GM23338 (cell line): ENCODE measurements at regions not wholly inside any gene's neighbourhood (a gene's known extent, or its start where the extent isn't known, plus 50 kb on each side); places are given as distances from the start of the nearest gene placed in this dataset.

Source experiments
- ATAC-seq: fragments of 200-7000 bp; cut with Tn5 transposase; 3 replicates; pipeline ENCODE4 v1.9.1; 2020
- DNase-seq: peaks from one replicate; pipeline ENCODE4 v3.0.0-alpha.2; 2015; ENCODE audit warnings: low spot score
- H2AFZ ChIP-seq: fragments of 200-600 bp; sonication (generic); 2 replicates; pipeline ENCODE4 v1.8.0; 2016; ENCODE audit warnings: antibody characterized with exemption, mild to moderate bottlenecking, moderate library complexity
- H3F3A ChIP-seq: fragments of 200-600 bp; sonication (generic); replicated peaks from 2 replicates; pipeline ENCODE4 v1.8.0; 2017; ENCODE audit warnings: antibody characterized with exemption, mixed run types, low read depth
- H3K27ac ChIP-seq: fragments of 200-600 bp; sonication (generic); 2 replicates; pipeline ENCODE4 v1.6.1; 2016; ENCODE audit warnings: low read depth
- H3K27me3 ChIP-seq: fragments of 200-600 bp; sonication (generic); 2 replicates; pipeline ENCODE4 v1.8.0; 2016; ENCODE audit warnings: mild to moderate bottlenecking, mixed run types, moderate library complexity; ENCODE audit not compliant: insufficient read depth
- H3K36me3 ChIP-seq: fragments of 200-600 bp; sonication (generic); 2 replicates; pipeline ENCODE4 v1.8.0; 2016; ENCODE audit warnings: mild to moderate bottlenecking; ENCODE audit not compliant: insufficient read depth
- H3K4me1 ChIP-seq: fragments of 200-600 bp; sonication (generic); 2 replicates; pipeline ENCODE4 v1.8.0; 2016; ENCODE audit warnings: mild to moderate bottlenecking, moderate library complexity; ENCODE audit not compliant: insufficient read depth
- H3K4me2 ChIP-seq: fragments of 200-600 bp; sonication (generic); 2 replicates; pipeline ENCODE4 v1.7.1; 2017; ENCODE audit warnings: mixed run types
- H3K4me3 ChIP-seq: fragments of 200-600 bp; sonication (generic); 2 replicates; pipeline ENCODE4 v1.6.1; 2016; ENCODE audit warnings: mixed run types
- H3K79me2 ChIP-seq: fragments of 200-600 bp; sonication (generic); replicated peaks from 2 replicates; pipeline ENCODE4 v1.8.0; 2017; ENCODE audit warnings: mild to moderate bottlenecking; ENCODE audit not compliant: insufficient read depth
- H3K9me2 ChIP-seq: fragments of 200-600 bp; sonication (generic); 2 replicates; pipeline ENCODE4 v1.8.0; 2017; ENCODE audit not compliant: insufficient read depth
- H4K20me1 ChIP-seq: fragments of 200-600 bp; sonication (generic); replicated peaks from 2 replicates; pipeline ENCODE4 v1.8.0; 2017; ENCODE audit warnings: mild to moderate bottlenecking; ENCODE audit not compliant: insufficient read depth
- H3K27ac Mint-ChIP-seq: 2 replicates; pipeline ENCODE4 v1.8.0; 2020; ENCODE audit warnings: inconsistent platforms, mild to moderate bottlenecking, moderate library complexity, mixed read lengths
- H3K27me3 Mint-ChIP-seq: 3 replicates; pipeline ENCODE4 v1.8.0; 2022; ENCODE audit warnings: low read depth, mild to moderate bottlenecking, moderate library complexity, mixed read lengths, inconsistent platforms; ENCODE audit not compliant: insufficient read depth, poor library complexity
- H3K36me3 Mint-ChIP-seq: 3 replicates; pipeline ENCODE4 v1.8.0; 2021; ENCODE audit warnings: low read depth, mild to moderate bottlenecking, inconsistent platforms, moderate library complexity, mixed read lengths
- H3K4me1 Mint-ChIP-seq: 3 replicates; pipeline ENCODE4 v1.8.0; 2020; ENCODE audit warnings: mild to moderate bottlenecking, inconsistent platforms, mixed read lengths
- H3K4me3 Mint-ChIP-seq: 3 replicates; pipeline ENCODE4 v1.8.0; 2021; ENCODE audit warnings: moderate library complexity, mild to moderate bottlenecking, inconsistent platforms, mixed read lengths
- H3K9me3 Mint-ChIP-seq: 3 replicates; pipeline ENCODE4 v1.8.0; 2020; ENCODE audit warnings: moderate library complexity, mild to moderate bottlenecking, inconsistent platforms, mixed read lengths
- ETS1 ChIP-seq: IDR thresholded peaks from 2 replicates; pipeline ENCODE4 v1.6.1; 2016; ENCODE audit warnings: antibody characterized with exemption
- EZH2 ChIP-seq: fragments of 200-600 bp; sonication (generic); IDR thresholded peaks from one replicate; pipeline ENCODE4 v1.8.0; 2017; ENCODE audit warnings: antibody characterized with exemption, mild to moderate bottlenecking, low read depth; ENCODE audit not compliant: unreplicated experiment
- EZH2phosphoT487 ChIP-seq: fragments of 200-600 bp; sonication (generic); IDR thresholded peaks from one replicate; pipeline ENCODE4 v1.8.1; 2018; ENCODE audit warnings: antibody characterized with exemption; ENCODE audit not compliant: unreplicated experiment
- JUNB ChIP-seq: IDR thresholded peaks from one replicate; pipeline ENCODE4 v1.6.1; 2016; ENCODE audit warnings: antibody characterized with exemption; ENCODE audit not compliant: unreplicated experiment
- NANOG ChIP-seq: IDR thresholded peaks from 2 replicates; pipeline ENCODE4 v1.6.1; 2016; ENCODE audit warnings: antibody characterized with exemption, borderline replicate concordance
- POLR2AphosphoS5 ChIP-seq: IDR thresholded peaks from 2 replicates; pipeline ENCODE4 v1.6.1; 2016; ENCODE audit warnings: antibody characterized with exemption, low read depth
- STAT1 ChIP-seq: IDR thresholded peaks from one replicate; pipeline ENCODE4 v1.6.1; 2016; ENCODE audit warnings: antibody characterized with exemption; ENCODE audit not compliant: unreplicated experiment
- ZNF331 ChIP-seq: fragments of 250-450 bp; sonication (Bioruptor Pico); IDR thresholded peaks from 2 replicates; pipeline ENCODE4 v1.5.0; 2020; ENCODE audit warnings: low read depth, mild to moderate bottlenecking, moderate library complexity
- TF ChIP-seq, protein P1 (sequence below): fragments of 250-450 bp; sonication (Bioruptor Pico); IDR thresholded peaks from 2 replicates; pipeline ENCODE4 v1.5.0; 2020; ENCODE audit warnings: mild to moderate bottlenecking, moderate library complexity
- TF ChIP-seq, protein P2 (sequence below), 2 experiments: fragments of 200-600 bp in 1 of 2; sonication (generic) in 1 of 2; conservative IDR thresholded peaks; 2 replicates each; pipeline versions ENCODE4 v1.5.1 to v1.6.1; 2016 to 2017; ENCODE audit warnings: antibody characterized with exemption in 2 of 2, low read depth in 2 of 2, mild to moderate bottlenecking in 2 of 2, moderate library complexity in 1 of 2

DNA sequence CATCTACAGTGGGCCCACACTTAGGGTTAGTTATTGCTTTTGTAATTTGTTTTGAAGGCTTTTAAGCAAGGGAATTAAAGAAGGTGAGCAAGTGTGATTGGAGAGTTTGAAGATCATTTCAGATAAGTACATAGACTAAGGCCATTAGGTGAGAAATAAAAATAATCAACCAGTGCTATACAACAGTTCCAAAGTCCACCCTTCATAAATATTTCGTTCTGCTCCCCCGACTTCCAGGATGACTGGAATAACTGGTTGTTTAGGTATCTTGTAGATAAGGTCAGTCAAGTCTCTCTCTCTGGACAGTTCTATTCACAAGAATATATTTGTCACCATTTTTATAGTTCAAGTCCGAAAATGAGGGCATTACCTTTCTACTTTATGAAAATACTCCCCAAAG is 98.0 kb upstream of the MBL2 start (continued):
- TF ChIP-seq, protein P1, sequence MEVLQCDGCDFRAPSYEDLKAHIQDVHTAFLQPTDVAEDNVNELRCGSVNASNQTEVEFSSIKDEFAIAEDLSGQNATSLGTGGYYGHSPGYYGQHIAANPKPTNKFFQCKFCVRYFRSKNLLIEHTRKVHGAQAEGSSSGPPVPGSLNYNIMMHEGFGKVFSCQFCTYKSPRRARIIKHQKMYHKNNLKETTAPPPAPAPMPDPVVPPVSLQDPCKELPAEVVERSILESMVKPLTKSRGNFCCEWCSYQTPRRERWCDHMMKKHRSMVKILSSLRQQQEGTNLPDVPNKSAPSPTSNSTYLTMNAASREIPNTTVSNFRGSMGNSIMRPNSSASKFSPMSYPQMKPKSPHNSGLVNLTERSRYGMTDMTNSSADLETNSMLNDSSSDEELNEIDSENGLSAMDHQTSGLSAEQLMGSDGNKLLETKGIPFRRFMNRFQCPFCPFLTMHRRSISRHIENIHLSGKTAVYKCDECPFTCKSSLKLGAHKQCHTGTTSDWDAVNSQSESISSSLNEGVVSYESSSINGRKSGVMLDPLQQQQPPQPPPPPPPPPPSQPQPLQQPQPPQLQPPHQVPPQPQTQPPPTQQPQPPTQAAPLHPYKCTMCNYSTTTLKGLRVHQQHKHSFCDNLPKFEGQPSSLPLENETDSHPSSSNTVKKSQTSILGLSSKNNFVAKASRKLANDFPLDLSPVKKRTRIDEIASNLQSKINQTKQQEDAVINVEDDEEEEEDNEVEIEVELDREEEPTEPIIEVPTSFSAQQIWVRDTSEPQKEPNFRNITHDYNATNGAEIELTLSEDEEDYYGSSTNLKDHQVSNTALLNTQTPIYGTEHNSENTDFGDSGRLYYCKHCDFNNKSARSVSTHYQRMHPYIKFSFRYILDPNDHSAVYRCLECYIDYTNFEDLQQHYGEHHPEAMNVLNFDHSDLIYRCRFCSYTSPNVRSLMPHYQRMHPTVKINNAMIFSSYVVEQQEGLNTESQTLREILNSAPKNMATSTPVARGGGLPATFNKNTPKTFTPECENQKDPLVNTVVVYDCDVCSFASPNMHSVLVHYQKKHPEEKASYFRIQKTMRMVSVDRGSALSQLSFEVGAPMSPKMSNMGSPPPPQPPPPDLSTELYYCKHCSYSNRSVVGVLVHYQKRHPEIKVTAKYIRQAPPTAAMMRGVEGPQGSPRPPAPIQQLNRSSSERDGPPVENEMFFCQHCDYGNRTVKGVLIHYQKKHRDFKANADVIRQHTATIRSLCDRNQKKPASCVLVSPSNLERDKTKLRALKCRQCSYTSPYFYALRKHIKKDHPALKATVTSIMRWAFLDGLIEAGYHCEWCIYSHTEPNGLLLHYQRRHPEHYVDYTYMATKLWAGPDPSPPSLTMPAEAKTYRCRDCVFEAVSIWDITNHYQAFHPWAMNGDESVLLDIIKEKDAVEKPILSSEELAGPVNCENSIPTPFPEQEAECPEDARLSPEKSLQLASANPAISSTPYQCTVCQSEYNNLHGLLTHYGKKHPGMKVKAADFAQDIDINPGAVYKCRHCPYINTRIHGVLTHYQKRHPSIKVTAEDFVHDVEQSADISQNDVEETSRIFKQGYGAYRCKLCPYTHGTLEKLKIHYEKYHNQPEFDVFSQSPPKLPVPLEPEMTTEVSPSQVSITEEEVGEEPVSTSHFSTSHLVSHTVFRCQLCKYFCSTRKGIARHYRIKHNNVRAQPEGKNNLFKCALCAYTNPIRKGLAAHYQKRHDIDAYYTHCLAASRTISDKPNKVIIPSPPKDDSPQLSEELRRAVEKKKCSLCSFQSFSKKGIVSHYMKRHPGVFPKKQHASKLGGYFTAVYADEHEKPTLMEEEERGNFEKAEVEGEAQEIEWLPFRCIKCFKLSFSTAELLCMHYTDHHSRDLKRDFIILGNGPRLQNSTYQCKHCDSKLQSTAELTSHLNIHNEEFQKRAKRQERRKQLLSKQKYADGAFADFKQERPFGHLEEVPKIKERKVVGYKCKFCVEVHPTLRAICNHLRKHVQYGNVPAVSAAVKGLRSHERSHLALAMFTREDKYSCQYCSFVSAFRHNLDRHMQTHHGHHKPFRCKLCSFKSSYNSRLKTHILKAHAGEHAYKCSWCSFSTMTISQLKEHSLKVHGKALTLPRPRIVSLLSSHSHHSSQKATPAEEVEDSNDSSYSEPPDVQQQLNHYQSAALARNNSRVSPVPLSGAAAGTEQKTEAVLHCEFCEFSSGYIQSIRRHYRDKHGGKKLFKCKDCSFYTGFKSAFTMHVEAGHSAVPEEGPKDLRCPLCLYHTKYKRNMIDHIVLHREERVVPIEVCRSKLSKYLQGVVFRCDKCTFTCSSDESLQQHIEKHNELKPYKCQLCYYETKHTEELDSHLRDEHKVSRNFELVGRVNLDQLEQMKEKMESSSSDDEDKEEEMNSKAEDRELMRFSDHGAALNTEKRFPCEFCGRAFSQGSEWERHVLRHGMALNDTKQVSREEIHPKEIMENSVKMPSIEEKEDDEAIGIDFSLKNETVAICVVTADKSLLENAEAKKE, result no peak
- TF ChIP-seq STAT1, result no peak

DNA sequence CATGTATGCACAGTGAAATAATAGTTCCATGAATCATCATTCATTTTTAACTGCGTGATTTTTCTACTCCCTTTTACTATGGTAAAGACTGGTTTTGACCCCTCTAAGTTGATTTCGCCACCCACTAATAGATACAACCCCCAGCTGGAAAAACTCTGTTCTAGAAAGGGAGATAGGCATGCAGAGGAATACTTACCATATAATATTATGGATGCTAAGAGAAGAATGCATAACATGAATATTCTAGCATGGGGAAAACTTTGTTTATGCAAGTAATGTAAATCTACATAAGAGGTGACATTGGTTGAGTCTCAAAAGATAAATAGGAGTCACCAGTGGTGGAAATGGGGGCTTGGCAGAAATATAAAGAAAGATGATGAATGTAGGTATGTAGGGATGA is 97.3 kb upstream of the MBL2 start:
- peaks cover 15% of the 10 kb centered on the region for H3K9me2 ChIP-seq
- ATAC-seq (no peak), DNase-seq (no peak)
- Mint-ChIP-seq H3K36me3 (peaks cover 43% of the 10 kb centered on the region), H3K4me3 (no peak overlapping the region), H3K4me1 (no peaks in the 10 kb centered on the region; the same call in 1 of the 3 replicates), H3K27me3 (no peaks in the 10 kb centered on the region), H3K9me3 (peaks cover 40% of the 10 kb centered on the region), H3K27ac (no peak overlapping the region)
- H3K27ac ChIP-seq, result no peak overlapping the region
- H3K4me3 ChIP-seq, result no peak overlapping the region
- no peak overlapping the region for H3K4me2 ChIP-seq
- no peaks in the 10 kb centered on the region; the same call in 1 of the 2 replicates for H3K4me1 ChIP-seq
- no peak overlapping the region for H2AFZ ChIP-seq
- peaks cover 8% of the 10 kb centered on the region for H3K36me3 ChIP-seq
- no peaks in the 10 kb centered on the region for H3K79me2 ChIP-seq
- H3K27me3 ChIP-seq, result no peaks in the 10 kb centered on the region
- no peaks in the 10 kb centered on the region for H3F3A ChIP-seq
- H4K20me1 ChIP-seq, result no peaks in the 10 kb centered on the region
- no peak for TF ChIP-seq EZH2
- TF ChIP-seq, protein P2, sequence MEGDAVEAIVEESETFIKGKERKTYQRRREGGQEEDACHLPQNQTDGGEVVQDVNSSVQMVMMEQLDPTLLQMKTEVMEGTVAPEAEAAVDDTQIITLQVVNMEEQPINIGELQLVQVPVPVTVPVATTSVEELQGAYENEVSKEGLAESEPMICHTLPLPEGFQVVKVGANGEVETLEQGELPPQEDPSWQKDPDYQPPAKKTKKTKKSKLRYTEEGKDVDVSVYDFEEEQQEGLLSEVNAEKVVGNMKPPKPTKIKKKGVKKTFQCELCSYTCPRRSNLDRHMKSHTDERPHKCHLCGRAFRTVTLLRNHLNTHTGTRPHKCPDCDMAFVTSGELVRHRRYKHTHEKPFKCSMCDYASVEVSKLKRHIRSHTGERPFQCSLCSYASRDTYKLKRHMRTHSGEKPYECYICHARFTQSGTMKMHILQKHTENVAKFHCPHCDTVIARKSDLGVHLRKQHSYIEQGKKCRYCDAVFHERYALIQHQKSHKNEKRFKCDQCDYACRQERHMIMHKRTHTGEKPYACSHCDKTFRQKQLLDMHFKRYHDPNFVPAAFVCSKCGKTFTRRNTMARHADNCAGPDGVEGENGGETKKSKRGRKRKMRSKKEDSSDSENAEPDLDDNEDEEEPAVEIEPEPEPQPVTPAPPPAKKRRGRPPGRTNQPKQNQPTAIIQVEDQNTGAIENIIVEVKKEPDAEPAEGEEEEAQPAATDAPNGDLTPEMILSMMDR (conservative IDR thresholded peaks at IDR 0.05; ENCODE audit: low read depth in 2 of 2), result no peak
- no peak for TF ChIP-seq EZH2phosphoT487
- TF ChIP-seq ETS1, result no peak
- TF ChIP-seq ZNF331 (CRISPR knock-in tag), result no peak
- no peak for TF ChIP-seq STAT1
- no peak for TF ChIP-seq NANOG
- no peak for TF ChIP-seq JUNB
- TF ChIP-seq POLR2AphosphoS5, result no peak
